GM12864 (cell line): ENCODE measurements at regions not wholly inside any gene's neighbourhood (a gene's known extent, or its start where the extent isn't known, plus 50 kb on each side); places are given as distances from the start of the nearest gene placed in this dataset.

Experiments used
- DNase-seq: peaks from one replicate; pipeline ENCODE4 v3.0.0-alpha.2; 2011; ENCODE audit warnings: low read depth
- H3K4me3 ChIP-seq: 2 replicates; pipeline ENCODE4 v1.5.1; 2011; ENCODE audit warnings: mild to moderate bottlenecking, low read depth, low read length, control low read depth
- TF ChIP-seq, protein P1 (sequence below): IDR thresholded peaks from 2 replicates; pipeline ENCODE4 v1.5.1; 2011; ENCODE audit warnings: low read depth, mild to moderate bottlenecking, moderate library complexity, low read length, control low read depth, inconsistent platforms; ENCODE audit errors: missing control alignments

DNA sequence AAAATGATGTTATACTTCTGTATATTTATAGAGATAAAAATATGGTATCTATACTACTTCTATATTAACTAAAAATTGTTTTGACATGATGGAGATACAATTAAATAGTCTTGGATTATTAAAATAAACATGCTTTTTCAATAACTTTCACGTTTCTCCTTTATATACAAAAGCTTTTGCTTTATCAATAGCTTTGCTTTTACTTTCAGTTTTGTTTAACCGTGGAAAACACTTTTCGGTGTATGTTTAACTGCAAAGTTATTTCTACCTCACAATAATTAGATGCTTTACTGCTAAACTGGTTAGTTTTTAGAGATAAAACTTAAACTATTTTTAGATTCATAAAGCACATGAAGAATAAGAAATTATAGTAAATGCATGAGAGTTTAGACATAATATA lies 432.1 kb upstream of the PCDH15 start:
- no peak for DNase-seq
- H3K4me3 ChIP-seq, result no peak overlapping the region
- TF ChIP-seq, protein P1, sequence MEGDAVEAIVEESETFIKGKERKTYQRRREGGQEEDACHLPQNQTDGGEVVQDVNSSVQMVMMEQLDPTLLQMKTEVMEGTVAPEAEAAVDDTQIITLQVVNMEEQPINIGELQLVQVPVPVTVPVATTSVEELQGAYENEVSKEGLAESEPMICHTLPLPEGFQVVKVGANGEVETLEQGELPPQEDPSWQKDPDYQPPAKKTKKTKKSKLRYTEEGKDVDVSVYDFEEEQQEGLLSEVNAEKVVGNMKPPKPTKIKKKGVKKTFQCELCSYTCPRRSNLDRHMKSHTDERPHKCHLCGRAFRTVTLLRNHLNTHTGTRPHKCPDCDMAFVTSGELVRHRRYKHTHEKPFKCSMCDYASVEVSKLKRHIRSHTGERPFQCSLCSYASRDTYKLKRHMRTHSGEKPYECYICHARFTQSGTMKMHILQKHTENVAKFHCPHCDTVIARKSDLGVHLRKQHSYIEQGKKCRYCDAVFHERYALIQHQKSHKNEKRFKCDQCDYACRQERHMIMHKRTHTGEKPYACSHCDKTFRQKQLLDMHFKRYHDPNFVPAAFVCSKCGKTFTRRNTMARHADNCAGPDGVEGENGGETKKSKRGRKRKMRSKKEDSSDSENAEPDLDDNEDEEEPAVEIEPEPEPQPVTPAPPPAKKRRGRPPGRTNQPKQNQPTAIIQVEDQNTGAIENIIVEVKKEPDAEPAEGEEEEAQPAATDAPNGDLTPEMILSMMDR, result no peak

- TF ChIP-seq, protein P1, result no peak
- DNase-seq, result no peak
- H3K4me3 ChIP-seq, result no peak overlapping the region; the same call in 1 of the 2 replicates
Measured at GRCh38 chr10:55232553-55232952, 431.5 kb upstream of the PCDH15 start.

GRCh38 chr10:55227967-55228366 lies 426.9 kb upstream of the PCDH15 start:
- TF ChIP-seq, protein P1, result no peak
- H3K4me3 ChIP-seq, result no peak overlapping the region
- no peak for DNase-seq

DNA sequence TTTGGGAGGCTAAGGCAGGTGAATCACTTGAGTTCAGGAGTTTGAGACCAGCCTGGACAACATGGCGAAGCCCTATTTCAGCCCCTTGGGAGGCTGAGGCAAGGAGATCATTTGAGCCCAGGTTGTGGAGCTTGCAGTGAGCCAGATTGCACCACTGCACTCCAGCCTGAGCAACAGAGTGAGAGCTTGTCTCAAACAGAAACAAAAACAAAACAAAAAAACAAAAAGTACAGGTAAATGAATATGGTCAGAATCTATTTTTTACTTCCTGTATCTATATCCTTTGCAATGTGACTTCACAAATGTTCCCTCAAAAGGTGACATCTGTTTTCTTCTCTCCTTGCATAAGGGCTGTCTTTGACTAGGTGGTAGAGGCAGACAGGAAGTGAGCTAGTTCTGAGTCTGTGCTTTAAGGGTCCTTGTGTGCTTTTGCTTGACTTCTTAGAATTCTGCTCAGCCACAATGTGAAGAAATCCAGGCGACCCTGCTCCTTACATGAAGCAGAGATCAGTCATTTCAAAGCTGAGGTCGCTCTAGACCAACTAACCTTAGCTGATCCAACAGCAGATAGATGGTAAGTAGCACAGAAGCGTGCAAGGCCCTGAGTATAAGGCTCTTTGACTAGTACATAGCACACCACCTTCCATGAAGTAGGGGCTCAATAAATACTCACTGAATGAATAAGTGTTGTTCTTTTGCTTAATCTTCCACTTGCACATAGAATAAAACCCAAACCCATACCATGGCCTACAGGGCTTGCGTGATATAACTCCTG lies 423.2 kb upstream of the PCDH15 start:
- TF ChIP-seq, protein P1, result no peak
- no peak for DNase-seq
- H3K4me3 ChIP-seq, result no peak overlapping the region

GRCh38 chr10:55223352-55223751 lies 422.3 kb upstream of the PCDH15 start:
- no peak for DNase-seq
- TF ChIP-seq, protein P1, result no peak
- H3K4me3 ChIP-seq, result no peak overlapping the region

- no peak for DNase-seq
- TF ChIP-seq, protein P1, result no peak
- no peak overlapping the region for H3K4me3 ChIP-seq
Measured at GRCh38 chr10:55220975-55221374, 419.9 kb upstream of the PCDH15 start.

GRCh38 chr10:55215699-55216098 lies 414.7 kb upstream of the PCDH15 start:
- DNase-seq, result no peak
- no peak overlapping the region for H3K4me3 ChIP-seq
- TF ChIP-seq, protein P1, result no peak
